ENCODE measurements at regions not wholly inside any gene's neighbourhood (a gene's known extent, or its start where the extent isn't known, plus 50 kb on each side); places are given as distances from the start of the nearest gene placed in this dataset.

DNA sequence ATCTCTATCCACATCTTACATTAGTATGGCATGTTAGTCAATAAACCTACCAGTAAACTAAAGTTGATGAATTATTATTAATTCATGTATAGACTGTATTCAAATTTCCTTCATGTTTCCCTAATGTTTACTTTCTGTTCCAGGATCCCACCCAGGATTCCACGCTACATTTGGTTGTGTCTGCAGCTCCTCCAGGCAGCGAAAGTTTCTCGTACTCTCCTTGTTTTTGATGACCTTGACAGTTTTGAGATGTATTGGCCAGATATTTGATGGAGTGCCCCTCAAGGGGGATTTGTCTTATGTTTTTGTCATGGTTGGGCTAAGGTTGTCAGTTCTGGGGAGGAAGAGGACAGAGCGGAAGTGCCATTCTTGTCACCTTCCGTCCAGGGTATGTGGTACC is 445.2 kb upstream of the CDH4 start:
- H3K27me3 ChIP-seq, result peaks cover 0 to 15% (median 0%) of the 10 kb centered on the region in 3 donors
- no peak overlapping the region for H3K4me3 ChIP-seq
- DNase-seq, result no peak
- H3K36me3 ChIP-seq, result no peaks in the 10 kb centered on the region
- WGBS, 5 donors, result 87 to 92% (median 90%) methylated on average over 5 of the region's 5 CpGs
- peaks cover 0 to 4% (median under 1%) of the 10 kb centered on the region in 4 donors for H3K9me3 ChIP-seq
- intact Hi-C loops (cut with DNase I; ENCODE audit: low total_unique reads), result no loop called here
- H3K4me1 ChIP-seq, result no peaks in the 10 kb centered on the region
- no peak overlapping the region for H3K27ac ChIP-seq
- TF ChIP-seq, protein P1, sequence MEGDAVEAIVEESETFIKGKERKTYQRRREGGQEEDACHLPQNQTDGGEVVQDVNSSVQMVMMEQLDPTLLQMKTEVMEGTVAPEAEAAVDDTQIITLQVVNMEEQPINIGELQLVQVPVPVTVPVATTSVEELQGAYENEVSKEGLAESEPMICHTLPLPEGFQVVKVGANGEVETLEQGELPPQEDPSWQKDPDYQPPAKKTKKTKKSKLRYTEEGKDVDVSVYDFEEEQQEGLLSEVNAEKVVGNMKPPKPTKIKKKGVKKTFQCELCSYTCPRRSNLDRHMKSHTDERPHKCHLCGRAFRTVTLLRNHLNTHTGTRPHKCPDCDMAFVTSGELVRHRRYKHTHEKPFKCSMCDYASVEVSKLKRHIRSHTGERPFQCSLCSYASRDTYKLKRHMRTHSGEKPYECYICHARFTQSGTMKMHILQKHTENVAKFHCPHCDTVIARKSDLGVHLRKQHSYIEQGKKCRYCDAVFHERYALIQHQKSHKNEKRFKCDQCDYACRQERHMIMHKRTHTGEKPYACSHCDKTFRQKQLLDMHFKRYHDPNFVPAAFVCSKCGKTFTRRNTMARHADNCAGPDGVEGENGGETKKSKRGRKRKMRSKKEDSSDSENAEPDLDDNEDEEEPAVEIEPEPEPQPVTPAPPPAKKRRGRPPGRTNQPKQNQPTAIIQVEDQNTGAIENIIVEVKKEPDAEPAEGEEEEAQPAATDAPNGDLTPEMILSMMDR (IDR thresholded peaks at IDR 0.05), result no peak
- TF ChIP-seq POLR2AphosphoS5 (IDR thresholded peaks at IDR 0.05) (no peak), EP300 (IDR thresholded peaks at IDR 0.05) (no peak)

DNA sequence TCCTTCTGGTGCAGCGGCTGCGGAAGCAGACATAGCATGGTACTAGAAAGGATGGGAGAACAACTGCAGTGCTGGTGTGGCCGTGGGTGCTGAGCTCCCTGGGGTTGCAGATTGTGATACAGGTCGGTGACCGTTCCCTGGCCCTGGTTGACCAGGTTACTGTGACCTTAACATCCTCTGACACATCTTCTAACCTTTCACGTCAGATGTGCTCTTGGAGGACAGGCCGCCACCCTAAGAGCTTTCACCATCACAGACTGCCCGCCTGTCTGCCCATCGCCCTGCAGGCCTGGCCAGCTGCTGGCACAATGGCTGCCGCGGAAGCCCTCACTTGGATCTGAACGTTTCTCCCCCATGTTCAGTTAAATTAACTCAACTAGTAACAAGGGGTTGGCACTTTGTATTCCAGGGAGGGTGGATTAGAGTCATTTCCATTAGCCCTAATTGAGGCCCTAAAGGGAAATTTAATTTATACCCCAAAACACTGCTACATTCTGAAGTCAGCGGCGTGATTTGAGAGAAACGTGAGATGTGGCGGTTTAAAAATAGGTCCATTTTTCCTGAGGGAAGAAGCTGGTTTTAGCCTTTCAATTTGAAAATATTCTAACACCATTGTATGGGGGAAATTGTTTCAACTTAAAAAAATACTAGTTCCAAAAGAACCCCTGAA is 443.9 kb upstream of the CDH4 start:
- intact Hi-C loops (cut with DNase I; ENCODE audit: low total_unique reads), result no loop called here
- H3K27me3 ChIP-seq, result peaks cover 0 to 15% (median 0%) of the 10 kb centered on the region in 3 donors
- DNase-seq, result no peak
- no peaks in the 10 kb centered on the region for H3K4me1 ChIP-seq
- no peak overlapping the region for H3K4me3 ChIP-seq
- WGBS, 5 donors, result 88 to 92% (median 90%) methylated on average over 16 of the region's 16 CpGs
- peaks cover 0 to 4% (median 0%) of the 10 kb centered on the region in 4 donors for H3K9me3 ChIP-seq
- TF ChIP-seq EP300 (IDR thresholded peaks at IDR 0.05) (no peak), POLR2AphosphoS5 (IDR thresholded peaks at IDR 0.05) (no peak)
- TF ChIP-seq, protein P1 (IDR thresholded peaks at IDR 0.05), result no peak
- H3K36me3 ChIP-seq, result no peaks in the 10 kb centered on the region
- no peak overlapping the region for H3K27ac ChIP-seq

DNA sequence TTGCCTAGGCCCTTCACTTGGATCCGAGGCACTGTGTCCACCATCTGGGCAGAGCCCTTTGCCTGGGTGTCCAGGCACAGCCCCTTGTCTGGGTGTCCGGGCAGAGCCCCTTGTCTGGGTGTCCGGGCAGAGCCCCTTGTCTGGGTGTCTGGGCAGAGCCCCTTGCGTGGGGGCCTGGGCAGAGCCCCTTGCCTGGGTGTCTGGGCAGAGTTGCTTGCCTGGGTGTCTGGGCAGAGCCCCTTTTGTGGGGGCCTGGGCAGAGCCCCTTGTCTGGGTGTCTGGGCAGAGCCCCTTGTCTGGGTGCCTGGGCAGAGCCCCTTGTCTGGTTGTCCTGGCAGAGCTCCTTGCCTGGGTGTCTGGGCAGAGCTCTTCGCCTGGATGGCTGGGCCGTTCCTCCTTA is 443.4 kb upstream of the CDH4 start:
- H3K9me3 ChIP-seq, result peaks cover 0 to 4% (median 0%) of the 10 kb centered on the region in 4 donors
- no peak for DNase-seq
- H3K4me3 ChIP-seq, result no peak overlapping the region
- H3K27ac ChIP-seq, result no peak overlapping the region
- H3K27me3 ChIP-seq, result peaks cover 0 to 9% (median 0%) of the 10 kb centered on the region in 3 donors
- 72 to 89% (median 84%) methylated on average over 5 to 6 of the region's 6 CpGs for WGBS, 5 donors
- intact Hi-C loops (cut with DNase I; ENCODE audit: low total_unique reads), result no loop called here
- TF ChIP-seq POLR2AphosphoS5 (IDR thresholded peaks at IDR 0.05) (no peak), EP300 (IDR thresholded peaks at IDR 0.05) (no peak), POLR2A (IDR thresholded peaks at IDR 0.05) (no peak)
- TF ChIP-seq, protein P1 (IDR thresholded peaks at IDR 0.05), result no peak
- no peaks in the 10 kb centered on the region for H3K36me3 ChIP-seq
- no peaks in the 10 kb centered on the region for H3K4me1 ChIP-seq

DNA sequence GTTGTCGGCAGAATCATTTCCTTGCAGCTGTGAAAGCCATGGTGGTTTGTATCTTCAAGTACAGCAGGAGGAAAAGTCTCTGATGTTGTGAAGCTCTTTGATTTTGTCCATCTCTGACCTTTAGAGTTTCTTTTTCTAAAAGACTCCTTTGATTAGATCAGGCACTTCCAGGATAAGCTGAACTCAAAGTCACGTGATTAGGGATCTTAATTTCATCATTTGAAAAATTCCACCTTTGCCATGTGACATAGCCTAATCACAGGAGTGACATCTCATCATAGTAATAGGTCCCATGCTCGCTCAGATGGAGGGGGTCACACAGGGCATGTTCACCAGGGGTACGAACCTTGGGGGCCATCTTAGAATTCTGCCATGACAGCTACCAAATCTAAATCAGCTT is 441.5 kb upstream of the CDH4 start:
- intact Hi-C loops (cut with DNase I; ENCODE audit: low total_unique reads), result no loop called here
- no peak overlapping the region for H3K4me3 ChIP-seq
- no peaks in the 10 kb centered on the region for H3K4me1 ChIP-seq
- DNase-seq, result no peak
- peaks cover 0 to 8% (median 0%) of the 10 kb centered on the region in 3 donors for H3K27me3 ChIP-seq
- TF ChIP-seq, protein P1 (IDR thresholded peaks at IDR 0.05), result no peak
- TF ChIP-seq POLR2A (IDR thresholded peaks at IDR 0.05) (no peak), POLR2AphosphoS5 (IDR thresholded peaks at IDR 0.05) (no peak), EP300 (IDR thresholded peaks at IDR 0.05) (no peak)
- WGBS, 5 donors, result 76 to 83% (median 80%) methylated on average over 4 of the region's 4 CpGs
- H3K36me3 ChIP-seq, result no peaks in the 10 kb centered on the region
- no peak overlapping the region for H3K27ac ChIP-seq
- H3K9me3 ChIP-seq, result peaks cover 0 to 4% (median 0%) of the 10 kb centered on the region in 4 donors

All from stomach (tissue), 8 donors.